IMR-90 (cell line): ENCODE measurements at regions not wholly inside any gene's neighbourhood (a gene's known extent, or its start where the extent isn't known, plus 50 kb on each side); places are given as distances from the start of the nearest gene placed in this dataset.

Source experiments
- ATAC-seq: fragments of 200-7000 bp; cut with Tn5 transposase; 2 replicates; pipeline ENCODE4 v1.9.1; 2020; ENCODE audit warnings: low read depth, mild to moderate bottlenecking, moderate library complexity
- BruUV-seq: library from RNA; stranded (reverse); fragments of 400-500 nt; replicated peaks from 2 replicates; lab custom pipeline; 2021; lab: Mats Ljungman, UMichigan
- CTCF ChIA-PET: fragments of 300-600 bp; formaldehyde crosslinking; extraction: SDS; loops from one replicate; lab custom pipeline; 2021; ENCODE audit warnings: antibody characterized with exemption; lab: Yijun Ruan, JAX
- POLR2A ChIA-PET: fragments of 300-600 bp; sonication (Branson Sonifier 250); formaldehyde crosslinking; loops from one replicate; lab custom pipeline; 2022; ENCODE audit warnings: antibody characterized with exemption; ENCODE audit not compliant: unreplicated experiment; lab: Charles Lee
- DNase-seq: peaks from one replicate; pipeline ENCODE4 v3.0.0; 2013
- H2AFZ ChIP-seq: replicated peaks from 2 replicates; pipeline ENCODE3; 2013; ENCODE audit warnings: low read length, mild to moderate bottlenecking; ENCODE audit not compliant: poor library complexity
- H2AK5ac ChIP-seq: 2 replicates; pipeline ENCODE4 v1.6.1; 2013; ENCODE audit warnings: low read depth, low read length, inconsistent platforms
- H2AK9ac ChIP-seq: replicated peaks from 2 replicates; pipeline ENCODE3; 2013; ENCODE audit warnings: mild to moderate bottlenecking, low read depth, low read length, moderate library complexity; ENCODE audit not compliant: poor library complexity
- H2BK120ac ChIP-seq: 2 replicates; pipeline ENCODE4 v1.6.1; 2013; ENCODE audit warnings: low read depth, low read length, inconsistent platforms
- H2BK15ac ChIP-seq: 3 replicates; pipeline ENCODE4 v1.6.1; 2013; ENCODE audit warnings: low read depth, low read length, inconsistent platforms
- H2BK20ac ChIP-seq: 2 replicates; pipeline ENCODE4 v1.6.1; 2013; ENCODE audit warnings: low read depth, mild to moderate bottlenecking, inconsistent platforms, low read length, moderate library complexity
- H2BK5ac ChIP-seq: 2 replicates; pipeline ENCODE4 v1.6.1; 2013; ENCODE audit warnings: mild to moderate bottlenecking, low read depth, low read length, inconsistent platforms; ENCODE audit not compliant: poor library complexity, severe bottlenecking
- H3K14ac ChIP-seq: replicated peaks from 2 replicates; pipeline ENCODE4 v1.6.1; 2013; ENCODE audit warnings: low read depth, low read length, inconsistent platforms
- H3K18ac ChIP-seq: 2 replicates; pipeline ENCODE4 v1.6.1; 2013; ENCODE audit warnings: low read depth, low read length, control low read depth
- H3K23ac ChIP-seq: 2 replicates; pipeline ENCODE4 v1.6.1; 2013; ENCODE audit warnings: low read depth, low read length, inconsistent platforms
- H3K27ac ChIP-seq: 2 replicates; pipeline ENCODE4 v1.5.1; 2013; ENCODE audit warnings: mild to moderate bottlenecking, control low read depth, low read length; ENCODE audit not compliant: insufficient read depth
- H3K27me3 ChIP-seq: 2 replicates; pipeline ENCODE4 v1.6.1; 2013; ENCODE audit warnings: low read length; ENCODE audit not compliant: control insufficient read depth, insufficient read depth
- H3K36me3 ChIP-seq: 2 replicates; pipeline ENCODE4 v1.6.1; 2013; ENCODE audit warnings: low read length, mixed read lengths; ENCODE audit not compliant: control insufficient read depth, insufficient read depth
- H3K4ac ChIP-seq: 2 replicates; pipeline ENCODE4 v1.6.1; 2013; ENCODE audit warnings: low read depth, low read length, inconsistent platforms
- H3K4me1 ChIP-seq: 2 replicates; pipeline ENCODE4 v1.6.1; 2013; ENCODE audit warnings: low read length, mixed read lengths; ENCODE audit not compliant: control insufficient read depth, insufficient read depth
- H3K4me2 ChIP-seq: 2 replicates; pipeline ENCODE4 v1.6.1; 2013; ENCODE audit warnings: low read depth, mild to moderate bottlenecking, control low read depth, low read length, moderate library complexity
- H3K4me3 ChIP-seq: 2 replicates; pipeline ENCODE4 v1.5.1; 2013; ENCODE audit warnings: low read depth, mild to moderate bottlenecking, control low read depth, low read length, moderate library complexity; ENCODE audit not compliant: insufficient read depth
- H3K56ac ChIP-seq: 2 replicates; pipeline ENCODE4 v1.6.1; 2013; ENCODE audit warnings: low read length, inconsistent platforms; ENCODE audit not compliant: insufficient read depth; ENCODE audit errors: extremely low read depth
- H3K79me1 ChIP-seq, 2 experiments: 2 replicates each; pipeline ENCODE4 v1.6.1; 2013; ENCODE audit warnings: low read length in 2 of 2, inconsistent platforms in 1 of 2, low read depth in 1 of 2
- H3K9ac ChIP-seq: 2 replicates; pipeline ENCODE4 v1.6.1; 2013; ENCODE audit warnings: low read depth, low read length, control low read depth
- H3K9me1 ChIP-seq: 2 replicates; pipeline ENCODE4 v1.6.1; 2013; ENCODE audit warnings: low read length, inconsistent platforms; ENCODE audit not compliant: insufficient read depth
- H3K9me3 ChIP-seq: 2 replicates; pipeline ENCODE4 v1.6.1; 2013; ENCODE audit warnings: low read length; ENCODE audit not compliant: control insufficient read depth, insufficient read depth
- H4K20me1 ChIP-seq: 2 replicates; pipeline ENCODE4 v1.6.1; 2013; ENCODE audit warnings: low read length, inconsistent platforms; ENCODE audit not compliant: insufficient read depth
- H4K5ac ChIP-seq: 2 replicates; pipeline ENCODE4 v1.6.1; 2013; ENCODE audit warnings: mild to moderate bottlenecking, low read depth, low read length, control low read depth
- H4K8ac ChIP-seq, 2 experiments: 2 replicates each; pipeline ENCODE4 v1.6.1; 2013; ENCODE audit warnings: low read depth in 2 of 2, low read length in 2 of 2, control low read depth in 1 of 2, inconsistent platforms in 1 of 2
- H4K91ac ChIP-seq: 2 replicates; pipeline ENCODE4 v1.6.1; 2013; ENCODE audit warnings: low read depth, low read length, inconsistent platforms; ENCODE audit not compliant: insufficient read depth
- BHLHE40 ChIP-seq: fragments of 150-350 bp; IDR thresholded peaks from 2 replicates; pipeline ENCODE4 v1.6.1; 2016; ENCODE audit warnings: mild to moderate bottlenecking, low read depth, low read length
- CEBPB ChIP-seq: IDR thresholded peaks from 2 replicates; pipeline ENCODE4 v1.6.1; 2012; ENCODE audit warnings: low read depth, low read length, improper control_type of control experiment
- MAFK ChIP-seq: IDR thresholded peaks from 2 replicates; pipeline ENCODE4 v1.6.1; 2012; ENCODE audit warnings: low read depth, low read length, improper control_type of control experiment
- MAZ ChIP-seq: IDR thresholded peaks from 2 replicates; pipeline ENCODE4 v1.6.1; 2012; ENCODE audit warnings: low read depth, mild to moderate bottlenecking, low read length, improper control_type of control experiment, moderate library complexity, borderline replicate concordance
- RCOR1 ChIP-seq: IDR thresholded peaks from 2 replicates; pipeline ENCODE4 v1.6.1; 2012; ENCODE audit warnings: mild to moderate bottlenecking, low read length, improper control_type of control experiment; ENCODE audit not compliant: insufficient replicate concordance
- WGBS, 2 experiments: methylation state at CpG; one replicate each; pipeline versions ENCODE4 v1.1.5 to v1.1.7; 2013; ENCODE audit warnings: missing lambda C conversion rate in 2 of 2; ENCODE audit not compliant: insufficient read length in 1 of 2; ENCODE audit errors: extremely low coverage in 2 of 2; 5-methylcytosine and 5-hydroxymethylcytosine counted together
- dilution Hi-C: fragments of 300-500 bp; cut with HindIII; formaldehyde crosslinking; loops from one replicate; pipeline ENCODE4 v1.14.3; 2018; ENCODE audit warnings: low sequenced_read_pairs; ENCODE audit not compliant: unreplicated experiment
- in situ Hi-C: fragments of 300-500 bp; cut with MboI; formaldehyde crosslinking; loops from 3 replicates; pipeline ENCODE4 v1.14.3; 2019; ENCODE audit warnings: low sequenced_read_pairs, inconsistent platforms, mixed read lengths
- intact Hi-C: fragments of 100-400 bp; cut with micrococcal nuclease; formaldehyde crosslinking; loops from 2 replicates; pipeline ENCODE4 v1.10.0; 2022

- Histone ChIP-seq H2AK9ac (no peak overlapping the region), H2BK120ac (no peak overlapping the region), H4K8ac (no peak overlapping the region), H2BK5ac (no peak overlapping the region), H4K20me1 (no peaks in the 10 kb centered on the region), H2BK15ac (no peak overlapping the region), H3K56ac (no peak overlapping the region), H4K5ac (no peak overlapping the region), H3K23ac (no peak overlapping the region), H3K27me3 (no peaks in the 10 kb centered on the region), H3K36me3 (no peaks in the 10 kb centered on the region), H3K4me2 (no peak overlapping the region), H3K27ac (no peak overlapping the region), H2BK20ac (no peak overlapping the region), H3K18ac (no peak overlapping the region), H3K9ac (no peak overlapping the region), H3K9me1 (no peaks in the 10 kb centered on the region), H3K79me1 (no peaks in the 10 kb centered on the region), H3K4me1 (no peaks in the 10 kb centered on the region), H3K4me3 (no peak overlapping the region), H2AK5ac (no peak overlapping the region), H3K9me3 (peaks cover 31% of the 10 kb centered on the region), H4K91ac (no peak overlapping the region), H3K4ac (no peak overlapping the region), H3K14ac (no peak overlapping the region), H2AFZ (no peak overlapping the region)
- dilution Hi-C loops: no loop called here
- in situ Hi-C loops: no loop called here
- no peak for DNase-seq
- intact Hi-C loops: no loop called here
- ChIA-PET POLR2A (no interaction called here), CTCF (no interaction called here)
- TF ChIP-seq MAZ (no peak), CEBPB (peak; percentile 64), RCOR1 (no peak), MAFK (no peak), BHLHE40 (no peak)
- BruUV-seq: no TSS peak
- WGBS, 2 experiments: 60% methylated on average over 1 of the region's 4 CpGs; no CpG with 5 or more reads in 1 of the 2 experiments
- ATAC-seq: no peak
These were observed 211.9 kb downstream of the NPHP4 start for GRCh38 chr1:5780324-5780716.
